HepG2 (cell line): ENCODE measurements at regions not wholly inside any gene's neighbourhood (a gene's known extent, or its start where the extent isn't known, plus 50 kb on each side); places are given as distances from the start of the nearest gene placed in this dataset.

Experiments
- CTCF ChIP-seq: sonication (generic); formaldehyde crosslinking; IDR thresholded peaks from 2 replicates; pipeline ENCODE4 v1.5.0; 2020; ENCODE audit warnings: mild to moderate bottlenecking, missing genetic modification reagents, moderate library complexity
- MYC ChIP-seq: sonication (generic); formaldehyde crosslinking; IDR thresholded peaks from 2 replicates; pipeline ENCODE4 v1.9.0; 2021; ENCODE audit warnings: missing genetic modification reagents, borderline replicate concordance
- SIN3A ChIP-seq: IDR thresholded peaks from 2 replicates; pipeline ENCODE4 v1.6.1; 2011; ENCODE audit warnings: low read depth, mild to moderate bottlenecking, control low read depth, low read length, borderline replicate concordance
- SUZ12 ChIP-seq: fragments of 150-350 bp; IDR thresholded peaks from 2 replicates; pipeline ENCODE4 v1.6.1; 2014; ENCODE audit warnings: low read depth, low read length
- TP53 ChIP-seq: sonication (generic); formaldehyde crosslinking; conservative IDR thresholded peaks from 2 replicates; pipeline ENCODE4 v1.4.0; 2020; ENCODE audit warnings: missing genetic modification reagents
- ZNF432 ChIP-seq: sonication (generic); formaldehyde crosslinking; IDR thresholded peaks from 2 replicates; pipeline ENCODE4 v1.5.0; 2020; ENCODE audit warnings: missing genetic modification reagents, mild to moderate bottlenecking, borderline replicate concordance
- TF ChIP-seq, protein P1 (sequence below): sonication (generic); formaldehyde crosslinking; IDR thresholded peaks from 2 replicates; pipeline ENCODE4 v1.5.1; 2020; ENCODE audit warnings: missing genetic modification reagents, mild to moderate bottlenecking, borderline replicate concordance
- TF ChIP-seq, protein P2 (sequence below), 2 experiments: sonication (generic) in 1 of 2; formaldehyde crosslinking in 1 of 2; IDR thresholded peaks; 2 replicates each; pipeline versions ENCODE4 v1.4.0 to v1.6.1; 2018 to 2020; ENCODE audit warnings: missing genetic modification reagents in 2 of 2, borderline replicate concordance in 1 of 2, low read depth in 1 of 2, mild to moderate bottlenecking in 1 of 2, missing biosample characterization in 1 of 2
- TF ChIP-seq, protein P3 (sequence below): sonication (generic); formaldehyde crosslinking; IDR thresholded peaks from 2 replicates; pipeline ENCODE4 v1.8.1; 2023; ENCODE audit warnings: mild to moderate bottlenecking, missing genetic modification reagents, borderline replicate concordance

DNA sequence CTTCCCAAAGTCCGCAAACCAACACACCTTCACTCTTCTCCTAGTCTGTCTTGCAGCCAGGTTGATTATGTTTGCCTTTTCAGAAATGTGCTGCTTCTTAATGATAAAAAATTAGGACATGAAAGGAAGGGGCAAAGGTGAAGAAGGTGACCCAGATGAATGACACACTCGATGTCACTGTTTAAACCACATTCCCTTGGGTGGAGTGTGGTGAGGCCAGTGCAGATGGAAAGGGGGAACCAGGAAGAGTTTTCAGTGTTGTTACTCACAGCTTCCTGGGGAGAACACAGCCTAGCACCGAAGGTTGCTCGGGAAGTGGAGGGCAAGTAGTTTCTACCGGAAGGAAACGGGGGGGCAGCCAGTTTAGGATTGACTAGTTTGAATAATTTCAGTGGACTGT, 57.2 kb upstream of the BOD1L2 start:
- TF ChIP-seq CTCF (CRISPR knock-in tag) (no peak), ZNF432 (CRISPR knock-in tag) (no peak), SUZ12 (no peak), MYC (CRISPR knock-in tag) (no peak), TP53 (CRISPR knock-in tag) (no peak), SIN3A (no peak)
- TF ChIP-seq, protein P1, sequence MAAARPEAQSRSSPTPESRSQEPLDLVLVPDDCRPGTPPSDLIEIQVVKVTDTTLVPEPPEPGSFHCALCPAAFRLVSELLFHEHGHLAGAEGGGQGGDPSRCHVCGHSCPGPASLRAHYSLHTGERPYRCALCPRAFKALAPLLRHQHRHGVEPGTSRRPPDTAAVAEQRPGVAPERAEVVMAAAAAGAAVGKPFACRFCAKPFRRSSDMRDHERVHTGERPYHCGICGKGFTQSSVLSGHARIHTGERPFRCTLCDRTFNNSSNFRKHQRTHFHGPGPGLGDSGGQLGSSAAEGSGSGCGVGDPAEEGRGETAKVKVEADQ = no peak
- TF ChIP-seq, protein P2, sequence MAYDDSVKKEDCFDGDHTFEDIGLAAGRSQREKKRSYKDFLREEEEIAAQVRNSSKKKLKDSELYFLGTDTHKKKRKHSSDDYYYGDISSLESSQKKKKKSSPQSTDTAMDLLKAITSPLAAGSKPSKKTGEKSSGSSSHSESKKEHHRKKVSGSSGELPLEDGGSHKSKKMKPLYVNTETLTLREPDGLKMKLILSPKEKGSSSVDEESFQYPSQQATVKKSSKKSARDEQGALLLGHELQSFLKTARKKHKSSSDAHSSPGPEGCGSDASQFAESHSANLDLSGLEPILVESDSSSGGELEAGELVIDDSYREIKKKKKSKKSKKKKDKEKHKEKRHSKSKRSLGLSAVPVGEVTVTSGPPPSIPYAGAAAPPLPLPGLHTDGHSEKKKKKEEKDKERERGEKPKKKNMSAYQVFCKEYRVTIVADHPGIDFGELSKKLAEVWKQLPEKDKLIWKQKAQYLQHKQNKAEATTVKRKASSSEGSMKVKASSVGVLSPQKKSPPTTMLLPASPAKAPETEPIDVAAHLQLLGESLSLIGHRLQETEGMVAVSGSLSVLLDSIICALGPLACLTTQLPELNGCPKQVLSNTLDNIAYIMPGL (CRISPR knock-in tag; IDR thresholded peaks at IDR 0.05; ENCODE audit: borderline replicate concordance in 1 of 2, low read depth in 1 of 2) = no peak
- TF ChIP-seq, protein P3, sequence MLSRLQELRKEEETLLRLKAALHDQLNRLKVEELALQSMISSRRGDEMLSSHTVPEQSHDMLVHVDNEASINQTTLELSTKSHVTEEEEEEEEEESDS (CRISPR knock-in tag) = no peak
